K562 (cell line): ENCODE measurements at regions not wholly inside any gene's neighbourhood (a gene's known extent, or its start where the extent isn't known, plus 50 kb on each side); places are given as distances from the start of the nearest gene placed in this dataset.

ENCODE experiments used
- EZH2 ChIP-seq: IDR thresholded peaks from 2 replicates; pipeline ENCODE4 v1.6.1; 2012; ENCODE audit warnings: low read depth, mild to moderate bottlenecking, inconsistent platforms, low read length, borderline replicate concordance
- FOXA1 ChIP-seq: fragments of 450-650 bp; IDR thresholded peaks from 2 replicates; pipeline ENCODE4 v1.6.1; 2016; ENCODE audit warnings: mild to moderate bottlenecking, borderline replicate concordance
- ZSCAN29 ChIP-seq: fragments of 450-650 bp; IDR thresholded peaks from 2 replicates; pipeline ENCODE4 v1.6.1; 2017

GRCh38 chr2:15694589-15694986 is 102.9 kb downstream of the DDX1 start:
- no peak for TF ChIP-seq ZSCAN29
- no peak for TF ChIP-seq FOXA1
- TF ChIP-seq EZH2, result no peak
